ENCODE measurements at regions not wholly inside any gene's neighbourhood (a gene's known extent, or its start where the extent isn't known, plus 50 kb on each side); places are given as distances from the start of the nearest gene placed in this dataset.

DNA sequence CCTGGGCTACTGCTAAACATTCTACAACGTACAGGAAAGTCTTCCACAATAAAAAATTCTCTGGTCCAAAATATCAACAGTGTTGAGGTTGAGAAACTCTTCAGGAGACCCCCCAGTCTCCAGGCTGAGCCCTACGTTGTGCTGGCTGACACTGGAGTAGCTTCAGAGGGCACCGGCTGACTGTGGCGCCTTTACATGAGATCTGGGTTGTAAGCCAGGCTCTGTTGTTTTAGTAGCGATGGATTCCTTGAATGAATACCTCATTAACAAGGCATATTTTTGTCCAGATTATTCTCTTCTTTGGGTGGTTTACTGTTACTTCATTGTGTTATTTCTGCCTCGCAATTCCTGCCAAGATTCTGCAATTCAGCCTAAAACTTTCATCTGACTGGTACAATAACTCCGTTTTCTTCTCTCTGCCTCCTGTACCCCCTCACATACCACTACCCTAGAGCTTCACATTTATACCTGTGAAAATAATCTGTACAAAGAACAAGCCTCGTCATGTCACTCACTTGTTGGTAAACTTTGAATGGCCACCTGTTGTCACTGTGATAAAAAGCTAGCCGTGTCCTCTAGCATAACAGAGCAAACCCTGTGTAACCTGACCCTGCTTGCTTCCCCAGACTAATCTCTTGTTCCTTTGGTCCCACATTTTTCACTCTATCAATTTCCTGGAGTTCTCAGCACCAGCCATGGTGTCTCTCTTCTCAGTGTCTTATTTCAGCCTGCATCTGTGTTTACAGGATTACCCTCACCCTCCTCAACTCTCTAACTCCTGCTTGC, 1476.1 kb upstream of the TENM3 start (continued):
- TF ChIP-seq POLR2A (IDR thresholded peaks at IDR 0.05; ENCODE audit: borderline replicate concordance, extremely low read depth, insufficient read depth, insufficient read length) (no peak), POLR2AphosphoS5 (IDR thresholded peaks at IDR 0.05; ENCODE audit: low read depth, low read length) (no peak)

DNA sequence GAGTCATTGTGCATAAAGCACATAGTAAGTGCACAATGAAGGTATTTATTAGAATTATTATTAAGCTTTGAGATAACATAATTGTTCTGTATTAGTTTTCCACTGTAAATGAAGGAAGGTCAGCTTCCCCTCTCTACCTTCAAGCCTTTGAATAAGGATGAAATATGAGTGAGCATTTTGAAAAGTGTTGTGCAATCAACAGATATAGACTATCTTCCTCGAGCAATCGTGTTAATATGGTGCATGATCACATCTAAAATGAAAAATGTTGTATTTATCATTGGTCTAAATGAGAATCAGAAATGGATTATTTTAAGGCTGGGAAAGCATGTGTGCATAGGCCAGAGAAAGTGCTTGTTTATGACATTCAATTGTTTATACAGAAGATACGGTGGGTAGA, 1474.6 kb upstream of the TENM3 start:
- Histone ChIP-seq H3K79me2 (ENCODE audit: insufficient read depth, low read length) (no peaks in the 10 kb centered on the region), H3K4me3 (replicated peaks in 1 of 2; ENCODE audit: low read depth in 1 of 2, low read length in 2 of 2) (no peak overlapping the region), H3K9me2 (ENCODE audit: insufficient read depth) (no peaks in the 10 kb centered on the region), H3K4me1 (ENCODE audit: control insufficient read depth in 1 of 2, insufficient read depth in 2 of 2, low read length in 2 of 2) (no peaks in the 10 kb centered on the region; a peak in 1 of 4 replicates), H3K27me3 (ENCODE audit: insufficient read depth, low read length) (no peaks in the 10 kb centered on the region), H3K9ac (ENCODE audit: low read length) (no peak overlapping the region), H3K36me3 (ENCODE audit: control insufficient read depth in 1 of 2, insufficient read depth in 2 of 2, low read length in 2 of 2) (no peaks in the 10 kb centered on the region), H3K27ac (ENCODE audit: low read depth, low read length) (no peak overlapping the region), H4K20me1 (ENCODE audit: insufficient read depth) (no peaks in the 10 kb centered on the region), H3K9me3 (ENCODE audit: control insufficient read depth in 1 of 2, insufficient read depth in 1 of 2, low read depth in 1 of 2, low read length in 2 of 2) (no peaks in the 10 kb centered on the region), H2AFZ (ENCODE audit: low read depth, low read length, poor library complexity, severe bottlenecking) (no peak overlapping the region), H3K4me2 (ENCODE audit: low read length) (no peak overlapping the region)
- DNase-seq (ENCODE audit: low read depth, low spot score) (no peak), ATAC-seq (no peak)
- CTCF ChIA-PET = no interaction called here
- TF ChIP-seq, protein P1, sequence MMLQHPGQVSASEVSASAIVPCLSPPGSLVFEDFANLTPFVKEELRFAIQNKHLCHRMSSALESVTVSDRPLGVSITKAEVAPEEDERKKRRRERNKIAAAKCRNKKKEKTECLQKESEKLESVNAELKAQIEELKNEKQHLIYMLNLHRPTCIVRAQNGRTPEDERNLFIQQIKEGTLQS (IDR thresholded peaks at IDR 0.05) = no peak
- TF ChIP-seq FOSL1 (IDR thresholded peaks at IDR 0.05; ENCODE audit: low read depth) (no peak), ZFX (IDR thresholded peaks at IDR 0.05) (no peak), ELF1 (IDR thresholded peaks at IDR 0.05; ENCODE audit: borderline replicate concordance, low read depth) (no peak), YY1 (IDR thresholded peaks at IDR 0.05; ENCODE audit: extremely low read depth, insufficient replicate concordance, low read depth, low read length) (no peak), JUND (IDR thresholded peaks at IDR 0.05) (no peak), POLR2A (IDR thresholded peaks at IDR 0.05; ENCODE audit: borderline replicate concordance, extremely low read depth, insufficient read depth, insufficient read length) (no peak), CEBPB (IDR thresholded peaks at IDR 0.05; ENCODE audit: low read depth) (no peak), SIN3A (IDR thresholded peaks at IDR 0.05; ENCODE audit: low read depth) (no peak), RAD21 (IDR thresholded peaks at IDR 0.05; ENCODE audit: low read depth) (no peak), EZH2 (IDR thresholded peaks at IDR 0.05) (no peak), ZNF274 (IDR thresholded peaks at IDR 0.05; ENCODE audit: low read depth, low read length) (no peak), CBX3 (IDR thresholded peaks at IDR 0.05; ENCODE audit: low read depth) (no peak), SP1 (IDR thresholded peaks at IDR 0.05; ENCODE audit: low read depth) (no peak)
- TF ChIP-seq, protein P2, sequence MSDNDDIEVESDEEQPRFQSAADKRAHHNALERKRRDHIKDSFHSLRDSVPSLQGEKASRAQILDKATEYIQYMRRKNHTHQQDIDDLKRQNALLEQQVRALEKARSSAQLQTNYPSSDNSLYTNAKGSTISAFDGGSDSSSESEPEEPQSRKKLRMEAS (IDR thresholded peaks at IDR 0.05) = no peak
- BruUV-seq (replicated peaks) = no TSS peak
- POLR2A ChIA-PET = no interaction called here
- intact Hi-C loops (cut with micrococcal nuclease) = no loop called here
- RAD21 ChIA-PET (ENCODE audit: low non-redundant PET in 1 of 2, low total read pairs in 2 of 2, uncharacterized antibody in 2 of 2, unreplicated experiment in 2 of 2) = no interaction called here

Measured in HCT116 (cell line).